ENCODE measurements at regions not wholly inside any gene's neighbourhood (a gene's known extent, or its start where the extent isn't known, plus 50 kb on each side); places are given as distances from the start of the nearest gene placed in this dataset.

- Histone ChIP-seq H3K27ac (no peak overlapping the region), H4K20me1 (ENCODE audit: insufficient read depth) (no peaks in the 10 kb centered on the region), H3K4me1 (replicated peaks; ENCODE audit: insufficient read depth) (no peaks in the 10 kb centered on the region), H3K9me3 (ENCODE audit: insufficient read depth, low read depth) (no peaks in the 10 kb centered on the region), H3K27me3 (ENCODE audit: insufficient read depth, low read depth) (peaks cover 20% of the 10 kb centered on the region; the same call in 1 of the 2 replicates), H3F3A (ENCODE audit: insufficient read depth, low read depth) (no peaks in the 10 kb centered on the region), H3K79me2 (ENCODE audit: low read depth) (no peaks in the 10 kb centered on the region), H3K4me3 (no peak overlapping the region), H3K9me2 (ENCODE audit: insufficient read depth) (no peaks in the 10 kb centered on the region), H3K4me2 (no peak overlapping the region), H2AFZ (no peak overlapping the region), H3K36me3 (ENCODE audit: low read depth) (no peaks in the 10 kb centered on the region)
- intact Hi-C loops (cut with micrococcal nuclease; ENCODE audit: unreplicated experiment): no loop called here
- DNase-seq: no peak
- ChIA-PET POLR2A (ENCODE audit: unreplicated experiment) (no interaction called here), CTCF (no interaction called here)
- BruUV-seq (replicated peaks): no TSS peak
- no peak for TF ChIP-seq CTCF (conservative IDR thresholded peaks at IDR 0.05)
- no peak for TF ChIP-seq EZH2 (IDR thresholded peaks at IDR 0.05; ENCODE audit: low read depth)
These were observed 391.8 kb downstream of the FGF9 start for GRCh38 chr13:22062478-22063205.

- no peaks in the 10 kb centered on the region for H3K4me1 ChIP-seq (replicated peaks; ENCODE audit: insufficient read depth)
- POLR2A ChIA-PET (ENCODE audit: unreplicated experiment): no interaction called here
- TF ChIP-seq EZH2 (IDR thresholded peaks at IDR 0.05; ENCODE audit: low read depth): no peak
- TF ChIP-seq CTCF (conservative IDR thresholded peaks at IDR 0.05): no peak
- H3K4me2 ChIP-seq: no peak overlapping the region
- H3K79me2 ChIP-seq (ENCODE audit: low read depth): no peaks in the 10 kb centered on the region
- CTCF ChIA-PET: no interaction called here
- H3K27ac ChIP-seq: no peak overlapping the region
- H3F3A ChIP-seq (ENCODE audit: insufficient read depth, low read depth): no peaks in the 10 kb centered on the region
- H2AFZ ChIP-seq: no peak overlapping the region
- H3K4me3 ChIP-seq: no peak overlapping the region
- no peak for DNase-seq
- H3K36me3 ChIP-seq (ENCODE audit: low read depth): no peaks in the 10 kb centered on the region
- H3K9me3 ChIP-seq (ENCODE audit: insufficient read depth, low read depth): no peaks in the 10 kb centered on the region
- intact Hi-C loops (cut with micrococcal nuclease; ENCODE audit: unreplicated experiment): no loop called here
- BruUV-seq (replicated peaks): no TSS peak
- no peaks in the 10 kb centered on the region for H3K9me2 ChIP-seq (ENCODE audit: insufficient read depth)
- H4K20me1 ChIP-seq (ENCODE audit: insufficient read depth): no peaks in the 10 kb centered on the region
- H3K27me3 ChIP-seq (ENCODE audit: insufficient read depth, low read depth): peaks cover 20% of the 10 kb centered on the region; the same call in 1 of the 2 replicates
These were observed 392.7 kb downstream of the FGF9 start for GRCh38 chr13:22063416-22064124.

- Histone ChIP-seq H3K27me3 (ENCODE audit: insufficient read depth, low read depth) (peaks cover 12% of the 10 kb centered on the region; the same call in 1 of the 2 replicates), H4K20me1 (ENCODE audit: insufficient read depth) (no peaks in the 10 kb centered on the region), H3K9me3 (ENCODE audit: insufficient read depth, low read depth) (no peaks in the 10 kb centered on the region), H3F3A (ENCODE audit: insufficient read depth, low read depth) (no peaks in the 10 kb centered on the region), H3K79me2 (ENCODE audit: low read depth) (no peaks in the 10 kb centered on the region), H3K4me3 (no peak overlapping the region), H3K9me2 (ENCODE audit: insufficient read depth) (no peaks in the 10 kb centered on the region), H3K4me2 (no peak overlapping the region), H3K36me3 (ENCODE audit: low read depth) (no peaks in the 10 kb centered on the region), H3K4me1 (replicated peaks; ENCODE audit: insufficient read depth) (no peaks in the 10 kb centered on the region), H3K27ac (no peak overlapping the region), H2AFZ (no peak overlapping the region)
- BruUV-seq (replicated peaks): no TSS peak
- TF ChIP-seq EZH2 (IDR thresholded peaks at IDR 0.05; ENCODE audit: low read depth) (no peak), CTCF (conservative IDR thresholded peaks at IDR 0.05) (no peak)
- CTCF ChIA-PET: no interaction called here
- intact Hi-C loops (cut with micrococcal nuclease; ENCODE audit: unreplicated experiment): no loop called here
- no peak for DNase-seq
- POLR2A ChIA-PET (ENCODE audit: unreplicated experiment): no interaction called here
These were observed 394.2 kb downstream of the FGF9 start for GRCh38 chr13:22064854-22065620.
